ENCODE measurements at regions not wholly inside any gene's neighbourhood (a gene's known extent, or its start where the extent isn't known, plus 50 kb on each side); places are given as distances from the start of the nearest gene placed in this dataset.

DNA sequence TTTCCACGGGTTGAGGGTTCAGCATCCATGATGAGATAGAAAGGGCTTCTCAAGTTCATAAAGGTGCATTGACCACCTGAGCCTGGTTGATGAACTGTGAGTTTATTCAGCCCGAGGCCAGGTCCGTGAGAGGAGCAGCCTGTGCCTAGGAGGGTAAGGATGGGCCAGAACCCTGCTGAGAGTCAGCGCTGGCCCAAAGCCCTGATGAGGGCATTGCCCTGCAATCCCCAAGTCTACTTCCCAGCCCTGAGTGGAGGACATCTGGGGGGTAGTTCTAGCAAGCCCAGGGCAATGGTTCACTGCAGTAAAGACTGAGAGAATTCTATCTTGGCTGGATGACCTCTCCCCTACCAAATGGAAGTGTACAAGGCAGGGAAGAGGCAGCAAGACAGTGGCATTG, 123.3 kb upstream of the NXT1 start:
- H3K27me3 ChIP-seq, result no peaks in the 10 kb centered on the region
- no peaks in the 10 kb centered on the region for H3K4me1 ChIP-seq
- no peaks in the 10 kb centered on the region for H3K9me3 ChIP-seq
- no peak overlapping the region for H3K4me3 ChIP-seq
- WGBS, 2 donors, result 51 to 65% methylated on average over 4 of the region's 4 CpGs
- H3K36me3 ChIP-seq (replicated peaks in 1 of 2; ENCODE audit: insufficient read depth in 1 of 2, low read depth in 2 of 2), result no peaks in the 10 kb centered on the region
- no peak overlapping the region for H3K27ac ChIP-seq
- ATAC-seq, result no peak
- DNase-seq, result no peak
- TF ChIP-seq POLR2A (IDR thresholded peaks at IDR 0.05), result no peak
- TF ChIP-seq CTCF (IDR thresholded peaks at IDR 0.05), result no peak
- intact Hi-C loops (cut with DNase I), result no loop called here

DNA sequence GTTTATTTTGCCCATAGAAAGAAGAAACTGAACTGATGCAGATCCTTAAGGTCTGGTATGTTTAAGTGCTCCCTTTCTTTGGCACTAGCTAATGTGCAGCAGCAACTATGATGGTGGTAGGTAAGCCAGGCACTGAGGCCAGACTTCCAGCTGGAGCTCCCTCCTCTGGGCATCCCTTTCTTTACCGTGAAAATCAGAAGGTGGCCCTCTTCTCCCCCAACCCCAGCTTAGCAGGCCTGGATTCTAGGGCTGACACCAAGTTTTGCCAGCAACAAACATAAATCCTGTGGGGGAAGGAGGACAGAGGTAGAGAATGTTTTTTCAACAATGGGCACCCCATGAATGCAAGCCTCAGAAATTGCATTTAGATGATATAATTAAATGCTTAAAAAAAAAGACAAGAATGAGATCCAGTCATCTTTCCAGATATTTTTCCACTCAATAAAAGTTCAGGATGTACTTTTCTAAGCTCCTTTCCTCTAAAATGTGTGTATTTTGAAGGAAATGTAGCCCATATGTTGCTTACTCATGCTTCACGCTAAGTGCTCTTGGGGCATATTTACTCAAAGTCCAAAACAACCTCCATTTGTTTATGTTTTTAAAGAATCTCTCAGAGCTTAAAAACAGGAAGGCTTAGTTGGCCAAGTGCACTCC, 123.9 kb upstream of the NXT1 start:
- H3K4me1 ChIP-seq, result no peaks in the 10 kb centered on the region
- H3K4me3 ChIP-seq, result no peak overlapping the region
- H3K27ac ChIP-seq, result no peak overlapping the region
- H3K36me3 ChIP-seq (replicated peaks in 1 of 2; ENCODE audit: insufficient read depth in 1 of 2, low read depth in 2 of 2), result no peaks in the 10 kb centered on the region
- ATAC-seq (no peak), DNase-seq (no peak)
- no peaks in the 10 kb centered on the region for H3K9me3 ChIP-seq
- 62 to 76% methylated on average over 2 of the region's 2 CpGs for WGBS, 2 donors
- H3K27me3 ChIP-seq, result no peaks in the 10 kb centered on the region
- intact Hi-C loops (cut with DNase I), result no loop called here
- no peak for TF ChIP-seq POLR2A (IDR thresholded peaks at IDR 0.05)
- TF ChIP-seq CTCF (IDR thresholded peaks at IDR 0.05), result no peak

DNA sequence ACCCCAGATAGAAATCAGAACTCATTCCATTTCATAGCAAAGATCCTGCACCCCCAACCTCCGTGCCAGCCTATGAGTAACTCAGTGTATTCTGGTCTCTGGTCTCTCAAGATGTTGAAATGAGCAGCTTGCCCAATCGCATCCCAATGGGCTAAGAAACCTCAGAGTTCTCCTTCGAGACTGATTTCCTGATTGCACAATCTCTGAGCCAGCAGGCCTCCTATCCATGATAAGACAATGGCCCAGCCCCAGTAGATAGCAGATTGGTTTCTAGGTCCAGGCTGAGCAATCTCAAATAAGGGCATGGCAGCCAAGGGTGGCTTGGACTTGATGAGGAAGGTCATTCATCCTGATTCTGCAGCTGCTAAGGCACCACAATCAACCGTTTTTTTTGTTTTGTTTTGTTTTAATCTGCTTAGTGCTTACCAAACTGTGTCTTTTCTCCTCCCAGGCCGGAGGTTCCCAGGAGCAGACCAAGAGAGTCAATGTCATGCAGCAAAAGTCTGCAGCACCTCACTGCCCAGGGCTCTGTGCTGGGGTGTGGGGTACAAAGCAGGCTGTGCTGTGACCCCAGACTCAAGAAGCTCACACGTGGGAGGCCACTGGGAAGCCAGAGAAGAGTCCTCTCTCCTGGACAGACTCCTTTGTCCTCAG, 125.1 kb upstream of the NXT1 start:
- no peak overlapping the region for H3K27ac ChIP-seq
- H3K27me3 ChIP-seq, result no peaks in the 10 kb centered on the region
- DNase-seq, result peak in 3 of 4 donors; percentile 39 to 83 (median 43)
- no peak for TF ChIP-seq CTCF (IDR thresholded peaks at IDR 0.05)
- TF ChIP-seq POLR2A (IDR thresholded peaks at IDR 0.05), result no peak
- H3K36me3 ChIP-seq (replicated peaks in 1 of 2; ENCODE audit: insufficient read depth in 1 of 2, low read depth in 2 of 2), result no peaks in the 10 kb centered on the region
- 28 to 44% methylated on average over 6 of the region's 6 CpGs for WGBS, 2 donors
- H3K4me1 ChIP-seq, result no peaks in the 10 kb centered on the region
- ATAC-seq, result peak; percentile 67
- H3K4me3 ChIP-seq, result no peak overlapping the region
- intact Hi-C loops (cut with DNase I), result no loop called here
- H3K9me3 ChIP-seq, result peaks cover 0 to 8% (median 0%) of the 10 kb centered on the region in 3 donors

DNA sequence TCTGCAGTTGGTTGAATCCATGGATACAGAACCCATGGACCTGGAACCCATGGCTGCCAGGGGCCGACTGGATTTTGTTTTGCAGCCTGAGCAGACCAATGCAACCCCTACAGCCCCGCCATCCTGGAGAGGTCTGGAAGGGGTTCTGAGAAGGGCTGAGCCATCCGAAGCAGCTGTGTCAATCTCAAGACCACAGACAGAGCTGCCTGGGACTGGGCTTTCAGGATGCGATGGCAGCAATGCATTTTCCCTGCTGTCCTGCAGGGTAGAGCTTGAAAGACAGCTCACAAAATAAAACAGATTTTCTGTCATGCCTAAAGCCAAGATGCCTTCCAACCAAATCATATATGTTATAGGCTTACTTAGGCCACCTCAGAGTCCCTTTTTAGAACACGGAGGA, 125.8 kb upstream of the NXT1 start:
- H3K27ac ChIP-seq, result no peak overlapping the region
- ATAC-seq (no peak), DNase-seq (no peak)
- no peaks in the 10 kb centered on the region for H3K36me3 ChIP-seq (replicated peaks in 1 of 2; ENCODE audit: insufficient read depth in 1 of 2, low read depth in 2 of 2)
- no peaks in the 10 kb centered on the region for H3K4me1 ChIP-seq
- intact Hi-C loops (cut with DNase I), result no loop called here
- H3K9me3 ChIP-seq, result peaks cover 0 to 8% (median 0%) of the 10 kb centered on the region in 3 donors
- no peaks in the 10 kb centered on the region for H3K27me3 ChIP-seq
- WGBS, 2 donors, result 65 to 69% methylated on average over 4 to 5 of the region's 5 CpGs
- TF ChIP-seq CTCF (IDR thresholded peaks at IDR 0.05), result no peak
- TF ChIP-seq POLR2A (IDR thresholded peaks at IDR 0.05), result no peak
- no peak overlapping the region for H3K4me3 ChIP-seq
